22Rv1 (cell line): ENCODE measurements at regions not wholly inside any gene's neighbourhood (a gene's known extent, or its start where the extent isn't known, plus 50 kb on each side); places are given as distances from the start of the nearest gene placed in this dataset.

Source experiments
- ZFX ChIP-seq: fragments of 450-650 bp; IDR thresholded peaks from 2 replicates; pipeline ENCODE4 v1.6.1; 2017; ENCODE audit warnings: antibody characterized with exemption, borderline replicate concordance
- TF ChIP-seq, protein P1 (sequence below): fragments of 450-650 bp; IDR thresholded peaks from 2 replicates; pipeline ENCODE4 v1.5.1; 2017; ENCODE audit warnings: mild to moderate bottlenecking

DNA sequence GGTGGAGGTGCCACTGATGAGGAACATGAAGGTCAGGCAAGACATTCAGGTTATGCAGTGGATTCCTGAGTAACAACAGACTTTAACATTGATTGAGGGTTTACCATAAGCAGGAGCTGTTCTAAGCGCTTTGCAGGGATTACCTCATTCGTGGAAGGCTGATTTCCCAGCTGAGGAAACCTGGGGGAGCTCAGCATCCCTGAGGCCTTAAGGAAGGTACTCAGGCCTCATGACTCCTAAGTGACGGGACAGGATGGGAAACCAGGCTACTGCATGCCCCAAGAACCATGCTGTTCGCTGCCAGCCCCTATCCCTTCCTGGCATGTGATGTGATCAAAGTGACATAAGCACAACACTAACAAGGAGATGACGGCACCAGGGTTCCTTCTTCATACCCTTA is 143.6 kb upstream of the NFE2L3 start:
- TF ChIP-seq, protein P1, sequence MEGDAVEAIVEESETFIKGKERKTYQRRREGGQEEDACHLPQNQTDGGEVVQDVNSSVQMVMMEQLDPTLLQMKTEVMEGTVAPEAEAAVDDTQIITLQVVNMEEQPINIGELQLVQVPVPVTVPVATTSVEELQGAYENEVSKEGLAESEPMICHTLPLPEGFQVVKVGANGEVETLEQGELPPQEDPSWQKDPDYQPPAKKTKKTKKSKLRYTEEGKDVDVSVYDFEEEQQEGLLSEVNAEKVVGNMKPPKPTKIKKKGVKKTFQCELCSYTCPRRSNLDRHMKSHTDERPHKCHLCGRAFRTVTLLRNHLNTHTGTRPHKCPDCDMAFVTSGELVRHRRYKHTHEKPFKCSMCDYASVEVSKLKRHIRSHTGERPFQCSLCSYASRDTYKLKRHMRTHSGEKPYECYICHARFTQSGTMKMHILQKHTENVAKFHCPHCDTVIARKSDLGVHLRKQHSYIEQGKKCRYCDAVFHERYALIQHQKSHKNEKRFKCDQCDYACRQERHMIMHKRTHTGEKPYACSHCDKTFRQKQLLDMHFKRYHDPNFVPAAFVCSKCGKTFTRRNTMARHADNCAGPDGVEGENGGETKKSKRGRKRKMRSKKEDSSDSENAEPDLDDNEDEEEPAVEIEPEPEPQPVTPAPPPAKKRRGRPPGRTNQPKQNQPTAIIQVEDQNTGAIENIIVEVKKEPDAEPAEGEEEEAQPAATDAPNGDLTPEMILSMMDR: no peak
- no peak for TF ChIP-seq ZFX
